ENCODE measurements at regions not wholly inside any gene's neighbourhood (a gene's known extent, or its start where the extent isn't known, plus 50 kb on each side); places are given as distances from the start of the nearest gene placed in this dataset.
A peak's percentile ranks its signal among the peaks of the same experiment; 100 is the strongest.

DNA sequence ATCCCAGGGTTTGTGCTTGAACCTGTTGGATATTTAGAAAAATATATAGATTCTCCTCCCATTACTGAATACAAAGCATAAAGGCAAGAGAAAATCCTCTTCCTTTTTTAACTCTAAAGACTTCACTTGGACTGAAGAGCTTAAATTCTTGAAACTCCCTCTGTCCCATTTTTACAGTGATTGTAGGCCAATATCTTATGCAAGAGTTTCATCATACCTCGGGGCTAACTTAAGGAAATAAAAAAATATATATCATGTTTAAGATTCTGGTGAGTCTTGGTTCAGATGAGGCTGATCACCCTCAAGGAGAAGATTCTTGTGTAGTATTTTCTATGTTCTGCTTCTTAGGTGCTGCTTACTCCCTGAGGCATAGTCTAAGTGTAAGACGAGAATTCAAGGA lies 1449.6 kb downstream of the C4orf33 start:
- 68 to 78% methylated on average over 2 of the region's 2 CpGs for WGBS, 2 donors
- FAIRE-seq (no peak), DNase-seq (no peak), ATAC-seq (no peak)
- TF ChIP-seq, protein P1, sequence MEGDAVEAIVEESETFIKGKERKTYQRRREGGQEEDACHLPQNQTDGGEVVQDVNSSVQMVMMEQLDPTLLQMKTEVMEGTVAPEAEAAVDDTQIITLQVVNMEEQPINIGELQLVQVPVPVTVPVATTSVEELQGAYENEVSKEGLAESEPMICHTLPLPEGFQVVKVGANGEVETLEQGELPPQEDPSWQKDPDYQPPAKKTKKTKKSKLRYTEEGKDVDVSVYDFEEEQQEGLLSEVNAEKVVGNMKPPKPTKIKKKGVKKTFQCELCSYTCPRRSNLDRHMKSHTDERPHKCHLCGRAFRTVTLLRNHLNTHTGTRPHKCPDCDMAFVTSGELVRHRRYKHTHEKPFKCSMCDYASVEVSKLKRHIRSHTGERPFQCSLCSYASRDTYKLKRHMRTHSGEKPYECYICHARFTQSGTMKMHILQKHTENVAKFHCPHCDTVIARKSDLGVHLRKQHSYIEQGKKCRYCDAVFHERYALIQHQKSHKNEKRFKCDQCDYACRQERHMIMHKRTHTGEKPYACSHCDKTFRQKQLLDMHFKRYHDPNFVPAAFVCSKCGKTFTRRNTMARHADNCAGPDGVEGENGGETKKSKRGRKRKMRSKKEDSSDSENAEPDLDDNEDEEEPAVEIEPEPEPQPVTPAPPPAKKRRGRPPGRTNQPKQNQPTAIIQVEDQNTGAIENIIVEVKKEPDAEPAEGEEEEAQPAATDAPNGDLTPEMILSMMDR (IDR thresholded peaks at IDR 0.05), result no peak
- intact Hi-C loops (cut with DNase I), result no loop called here
- no peaks in the 10 kb centered on the region for H3K36me3 ChIP-seq
- no peaks in the 10 kb centered on the region for H3K9me3 ChIP-seq
- no peak overlapping the region for H3K27ac ChIP-seq
- no peaks in the 10 kb centered on the region for H3K4me1 ChIP-seq
- no peak overlapping the region for H3K4me3 ChIP-seq
- H3K27me3 ChIP-seq, result no peaks in the 10 kb centered on the region

DNA sequence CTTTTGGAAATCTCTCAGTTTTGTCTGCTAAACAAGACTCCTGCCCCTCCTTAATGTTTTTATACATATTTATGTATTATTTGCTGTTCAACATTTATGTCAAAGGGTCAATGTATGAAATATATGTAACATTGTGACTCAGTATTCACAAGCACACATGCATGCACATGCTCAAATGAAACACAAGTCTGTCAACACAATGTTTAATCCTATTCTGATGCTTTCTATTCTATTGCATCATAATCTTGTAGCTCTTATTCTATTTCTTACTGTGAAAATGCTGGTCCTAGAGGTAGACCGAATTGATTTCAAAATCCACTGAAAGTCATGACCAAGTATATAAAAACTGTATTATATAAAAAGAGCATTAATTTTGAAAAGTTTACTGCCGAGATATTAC lies 1463.3 kb downstream of the C4orf33 start:
- intact Hi-C loops (cut with DNase I), result no loop called here
- Histone ChIP-seq H3K9me3 (no peaks in the 10 kb centered on the region), H3K27me3 (no peaks in the 10 kb centered on the region), H3K4me3 (no peak overlapping the region), H3K27ac (no peak overlapping the region), H3K36me3 (no peaks in the 10 kb centered on the region), H3K4me1 (no peaks in the 10 kb centered on the region)
- TF ChIP-seq, protein P1 (IDR thresholded peaks at IDR 0.05), result no peak
- WGBS, 2 donors, result 43 to 45% methylated on average over 2 of the region's 2 CpGs
- no peak for FAIRE-seq
- no peak for DNase-seq
- no peak for ATAC-seq

DNA sequence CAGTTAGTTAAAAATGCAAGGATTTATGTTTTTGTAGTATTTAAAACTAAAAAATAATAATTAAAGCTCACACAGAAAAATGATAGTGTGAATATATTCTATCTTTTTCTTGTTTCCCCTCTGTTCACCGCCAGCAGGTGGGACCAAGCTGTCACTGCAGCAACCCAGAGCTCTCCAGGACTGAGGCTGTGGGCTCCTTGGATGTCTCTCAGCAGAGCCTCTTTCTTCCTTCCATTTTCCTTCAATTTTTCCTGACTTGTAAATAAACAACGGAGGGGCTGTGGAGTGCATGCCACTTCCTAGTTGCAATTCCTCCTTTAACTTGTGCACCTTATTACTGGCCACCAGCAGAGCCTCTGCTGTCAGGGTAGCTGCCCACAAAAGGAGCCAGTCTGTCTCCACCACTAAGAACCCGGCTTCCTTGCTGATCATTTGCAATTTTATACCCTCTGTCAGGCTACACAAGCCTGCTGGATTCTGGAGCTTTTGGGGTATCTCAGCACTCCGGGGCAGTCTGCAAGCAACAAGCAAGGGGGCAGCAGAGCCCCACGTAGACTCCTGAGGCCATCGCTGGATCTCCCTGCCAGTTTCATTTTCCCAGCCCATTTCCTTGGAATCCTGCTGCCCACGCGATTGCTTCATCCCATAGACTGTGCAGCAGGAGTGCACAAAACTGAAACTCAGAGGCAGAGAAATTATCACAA lies 1467.4 kb downstream of the C4orf33 start:
- Histone ChIP-seq H3K4me1 (no peaks in the 10 kb centered on the region), H3K27me3 (no peaks in the 10 kb centered on the region), H3K4me3 (peak overlapping the region in 2 of 4 donors; percentile 16 to 34), H3K27ac (no peak overlapping the region), H3K9me3 (no peaks in the 10 kb centered on the region), H3K36me3 (no peaks in the 10 kb centered on the region)
- ATAC-seq (peak; percentile 88 to 99 (median 97)), FAIRE-seq (no peak), DNase-seq (peak; percentile 39 to 64 (median 56))
- TF ChIP-seq, protein P1 (IDR thresholded peaks at IDR 0.05), result peak; percentile 22 to 42 (median 36)
- 13% methylated on average over 8 of the region's 8 CpGs for WGBS, 2 donors
- intact Hi-C loops (cut with DNase I), result no loop called here

DNA sequence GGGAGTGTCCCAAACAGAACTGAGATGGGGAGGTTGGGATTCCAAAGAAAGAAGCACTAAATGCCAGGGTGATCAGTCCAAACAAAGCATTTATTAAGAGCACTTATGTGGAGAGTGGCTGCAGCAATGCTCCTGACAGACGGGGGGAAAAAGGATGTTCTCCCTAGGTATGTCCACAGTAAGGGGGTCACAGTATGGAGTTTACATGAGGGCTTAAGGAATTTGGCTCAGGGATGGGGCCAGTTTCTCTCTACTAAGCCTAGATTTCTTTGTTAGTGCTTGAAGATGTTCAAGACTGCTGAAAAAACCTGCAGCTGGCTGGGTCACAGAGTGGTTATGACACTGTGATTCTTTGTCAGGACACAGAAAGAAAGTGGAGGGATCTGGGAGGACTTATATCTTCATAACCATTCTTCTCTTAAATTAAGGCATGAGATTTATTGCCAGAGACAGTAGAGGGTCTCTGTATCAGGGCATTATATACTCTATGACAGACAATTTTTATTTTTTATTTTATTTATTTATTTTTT lies 1468.0 kb downstream of the C4orf33 start:
- peak in 3 of 4 donors; percentile 18 to 45 (median 21) for ATAC-seq
- TF ChIP-seq, protein P1 (IDR thresholded peaks at IDR 0.05), result no peak
- peak overlapping the region in 2 of 4 donors; percentile 16 to 34 for H3K4me3 ChIP-seq
- FAIRE-seq, result no peak
- H3K36me3 ChIP-seq, result no peaks in the 10 kb centered on the region
- 23 to 41% methylated on average over 1 of the region's 1 CpG for WGBS, 2 donors
- intact Hi-C loops (cut with DNase I), result no loop called here
- no peak for DNase-seq
- H3K27ac ChIP-seq, result no peak overlapping the region
- H3K4me1 ChIP-seq, result no peaks in the 10 kb centered on the region
- H3K27me3 ChIP-seq, result no peaks in the 10 kb centered on the region
- H3K9me3 ChIP-seq, result no peaks in the 10 kb centered on the region

DNA sequence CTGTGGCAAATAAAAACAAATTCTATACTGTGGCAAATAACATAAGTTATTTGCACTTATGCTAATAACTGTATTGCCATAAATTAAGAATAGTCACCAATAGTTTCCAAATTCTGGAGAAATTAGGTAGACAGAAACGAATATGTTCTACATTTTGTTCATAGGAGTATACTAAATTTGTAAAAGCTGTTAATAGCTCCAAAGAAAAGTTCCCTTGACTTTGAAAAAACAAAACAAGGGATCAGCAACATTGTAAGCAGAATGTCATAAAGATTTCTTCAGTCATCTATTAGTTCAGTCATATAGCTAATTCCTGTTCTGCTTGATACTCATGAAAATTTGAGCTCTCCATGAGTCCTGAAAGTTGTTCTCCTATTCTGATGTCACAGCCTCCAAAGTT lies 1472.8 kb downstream of the C4orf33 start:
- Histone ChIP-seq H3K4me1 (peaks cover 0 to 6% (median 0%) of the 10 kb centered on the region in 3 donors), H3K27me3 (no peaks in the 10 kb centered on the region), H3K27ac (no peak overlapping the region), H3K9me3 (no peaks in the 10 kb centered on the region), H3K4me3 (no peak overlapping the region), H3K36me3 (no peaks in the 10 kb centered on the region)
- intact Hi-C loops (cut with DNase I), result no loop called here
- no peak for FAIRE-seq
- no peak for DNase-seq
- no peak for ATAC-seq
- TF ChIP-seq, protein P1 (IDR thresholded peaks at IDR 0.05), result no peak
- 71 to 77% methylated on average over 1 of the region's 1 CpG for WGBS, 2 donors

Measured in pancreas (tissue), 10 donors.